ENCODE measurements at regions not wholly inside any gene's neighbourhood (a gene's known extent, or its start where the extent isn't known, plus 50 kb on each side); places are given as distances from the start of the nearest gene placed in this dataset.

DNA sequence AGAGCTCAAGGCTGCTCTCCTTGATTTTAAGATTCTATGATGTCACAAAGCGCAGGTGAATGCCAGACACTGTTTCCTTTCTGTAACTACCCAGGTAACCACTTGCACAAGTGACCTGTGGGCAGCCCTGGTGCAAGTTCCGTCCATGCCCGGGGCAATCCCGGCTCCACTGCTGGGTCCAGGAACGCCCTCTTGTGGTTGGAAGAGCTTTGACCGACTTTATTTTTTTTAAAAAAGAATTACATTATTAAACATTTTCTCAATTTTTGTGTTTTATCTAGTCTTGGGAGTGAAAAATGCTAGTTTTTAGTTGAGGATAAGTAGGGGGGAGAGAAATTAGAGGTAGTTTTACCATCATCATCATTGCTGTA is 695.2 kb downstream of the QKI start:
- intact Hi-C loops (cut with DNase I): no loop called here

DNA sequence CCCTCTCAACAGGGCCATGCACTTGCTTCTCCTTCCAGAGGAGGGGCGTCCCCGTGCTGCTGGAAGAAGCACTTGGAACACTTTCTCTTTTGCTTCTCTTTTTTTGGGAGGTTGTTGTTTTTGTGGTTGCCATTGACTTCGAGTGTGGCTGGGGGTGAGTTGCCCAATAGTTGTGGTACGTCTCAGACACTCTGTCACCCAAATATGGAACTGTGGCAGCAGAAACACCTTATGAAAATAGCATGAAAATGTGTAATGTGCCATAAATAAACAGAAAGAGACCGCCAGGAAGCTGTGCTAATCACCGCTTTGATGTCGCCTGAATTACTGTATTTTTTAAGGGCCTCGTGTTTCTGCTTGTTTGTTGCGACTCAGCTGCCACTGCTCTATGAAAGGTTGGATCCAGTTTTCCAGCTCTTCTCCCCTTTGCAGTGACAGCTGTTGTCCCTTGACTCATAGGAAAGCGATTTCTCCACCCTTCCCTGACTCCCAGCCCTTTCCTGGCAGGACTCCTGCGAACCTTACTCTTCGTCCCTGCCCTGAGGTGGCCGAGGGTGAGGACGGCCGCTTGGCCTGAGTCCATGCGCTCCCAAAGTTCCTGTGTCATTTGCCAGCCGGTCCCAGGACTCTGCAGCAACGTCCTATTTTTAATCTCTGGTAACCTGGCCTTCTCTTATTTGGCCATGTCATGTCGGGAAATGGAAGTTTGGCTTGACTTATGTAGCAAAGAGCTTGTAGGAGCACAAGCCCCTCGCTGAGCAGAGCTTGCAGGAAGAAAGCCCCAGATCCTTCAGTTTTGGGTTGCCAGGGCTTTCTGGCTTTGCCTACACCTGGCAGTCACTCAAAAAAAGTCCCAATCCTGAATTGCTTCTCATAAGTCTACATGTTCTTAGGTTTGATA is 694.6 kb downstream of the QKI start:
- TF ChIP-seq, protein P1, sequence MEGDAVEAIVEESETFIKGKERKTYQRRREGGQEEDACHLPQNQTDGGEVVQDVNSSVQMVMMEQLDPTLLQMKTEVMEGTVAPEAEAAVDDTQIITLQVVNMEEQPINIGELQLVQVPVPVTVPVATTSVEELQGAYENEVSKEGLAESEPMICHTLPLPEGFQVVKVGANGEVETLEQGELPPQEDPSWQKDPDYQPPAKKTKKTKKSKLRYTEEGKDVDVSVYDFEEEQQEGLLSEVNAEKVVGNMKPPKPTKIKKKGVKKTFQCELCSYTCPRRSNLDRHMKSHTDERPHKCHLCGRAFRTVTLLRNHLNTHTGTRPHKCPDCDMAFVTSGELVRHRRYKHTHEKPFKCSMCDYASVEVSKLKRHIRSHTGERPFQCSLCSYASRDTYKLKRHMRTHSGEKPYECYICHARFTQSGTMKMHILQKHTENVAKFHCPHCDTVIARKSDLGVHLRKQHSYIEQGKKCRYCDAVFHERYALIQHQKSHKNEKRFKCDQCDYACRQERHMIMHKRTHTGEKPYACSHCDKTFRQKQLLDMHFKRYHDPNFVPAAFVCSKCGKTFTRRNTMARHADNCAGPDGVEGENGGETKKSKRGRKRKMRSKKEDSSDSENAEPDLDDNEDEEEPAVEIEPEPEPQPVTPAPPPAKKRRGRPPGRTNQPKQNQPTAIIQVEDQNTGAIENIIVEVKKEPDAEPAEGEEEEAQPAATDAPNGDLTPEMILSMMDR (IDR thresholded peaks at IDR 0.05): no peak
- peak; percentile 58 for TF ChIP-seq POLR2A (IDR thresholded peaks at IDR 0.05)
- H3K4me1 ChIP-seq: peaks cover 0 to 20% (median 4%) of the 10 kb centered on the region in 4 donors
- H3K27ac ChIP-seq: peak overlapping the region; percentile 48 to 87 (median 75)
- peak overlapping the region in 2 of 3 donors; percentile 10 to 34 for H3K4me3 ChIP-seq
- peak; percentile 91 to 95 (median 92) for DNase-seq
- intact Hi-C loops (cut with DNase I): no loop called here
- WGBS (ENCODE audit: insufficient coverage, low coverage, low lambda C conversion rate, missing lambda C conversion rate): 12% methylated on average over 20 of the region's 20 CpGs
- H3K27me3 ChIP-seq: no peaks in the 10 kb centered on the region
- ATAC-seq: peak; percentile 91 to 94 (median 93)
- H3K36me3 ChIP-seq: no peaks in the 10 kb centered on the region
- H3K9me3 ChIP-seq: no peaks in the 10 kb centered on the region

More for the DNA sequence above, 695.2 kb downstream of the QKI start:
- peaks cover 0 to 20% (median 4%) of the 10 kb centered on the region in 4 donors for H3K4me1 ChIP-seq
- ATAC-seq (peak; percentile 79 to 86 (median 80)), DNase-seq (peak; percentile 69 to 85 (median 81))
- H3K9me3 ChIP-seq: no peaks in the 10 kb centered on the region
- H3K36me3 ChIP-seq: no peaks in the 10 kb centered on the region
- no peaks in the 10 kb centered on the region for H3K27me3 ChIP-seq
- TF ChIP-seq POLR2A (IDR thresholded peaks at IDR 0.05): no peak
- TF ChIP-seq, protein P1 (IDR thresholded peaks at IDR 0.05): peak; percentile 56 to 80 (median 70)
- WGBS (ENCODE audit: insufficient coverage, low coverage, low lambda C conversion rate, missing lambda C conversion rate): 8% methylated on average over 6 of the region's 6 CpGs
- H3K27ac ChIP-seq: peak overlapping the region; percentile 48 to 87 (median 75)
- peak overlapping the region in 2 of 3 donors; percentile 10 to 34 for H3K4me3 ChIP-seq

GRCh38 chr6:164108092-164108491 is 693.6 kb downstream of the QKI start:
- ATAC-seq (no peak), DNase-seq (no peak)
- TF ChIP-seq, protein P1 (IDR thresholded peaks at IDR 0.05): no peak
- no peak for TF ChIP-seq POLR2A (IDR thresholded peaks at IDR 0.05)
- WGBS (ENCODE audit: insufficient coverage, low coverage, low lambda C conversion rate, missing lambda C conversion rate): 8% methylated on average over 2 of the region's 4 CpGs
- no peaks in the 10 kb centered on the region for H3K27me3 ChIP-seq
- no peak overlapping the region for H3K27ac ChIP-seq
- no peaks in the 10 kb centered on the region for H3K36me3 ChIP-seq
- H3K4me1 ChIP-seq: peaks cover 0 to 20% (median 4%) of the 10 kb centered on the region in 4 donors
- intact Hi-C loops (cut with DNase I): no loop called here
- no peak overlapping the region for H3K4me3 ChIP-seq
- H3K9me3 ChIP-seq: no peaks in the 10 kb centered on the region

- H3K36me3 ChIP-seq: no peaks in the 10 kb centered on the region
- no peak overlapping the region for H3K4me3 ChIP-seq
- no peaks in the 10 kb centered on the region for H3K9me3 ChIP-seq
- no peak for TF ChIP-seq POLR2A (IDR thresholded peaks at IDR 0.05)
- TF ChIP-seq, protein P1 (IDR thresholded peaks at IDR 0.05): no peak
- no peak for DNase-seq
- ATAC-seq: no peak
- H3K27ac ChIP-seq: no peak overlapping the region
- no peaks in the 10 kb centered on the region for H3K27me3 ChIP-seq
- WGBS (ENCODE audit: insufficient coverage, low coverage, low lambda C conversion rate, missing lambda C conversion rate): 69% methylated on average over 7 of the region's 9 CpGs
- intact Hi-C loops (cut with DNase I): no loop called here
- H3K4me1 ChIP-seq: peaks cover 0 to 20% (median 4%) of the 10 kb centered on the region in 4 donors
These were observed 692.9 kb downstream of the QKI start for GRCh38 chr6:164107297-164107995.
